Sigmoid colon (tissue), 6 donors: ENCODE measurements at regions not wholly inside any gene's neighbourhood (a gene's known extent, or its start where the extent isn't known, plus 50 kb on each side); places are given as distances from the start of the nearest gene placed in this dataset.
"Not testable (repeated sequence)": the region's sequence is repeated elsewhere in the genome, so short reads cannot be mapped to it uniquely, and the experiment has no call there.

Experiments used
- DNase-seq: peaks from one replicate; pipeline ENCODE4 v3.0.0-alpha.2; 2019
- H3K27ac ChIP-seq, 4 donors: fragments of 200-600 bp; sonication (generic); one replicate each; pipeline ENCODE4 v1.5.1; 2016 to 2019; ENCODE audit warnings: mild to moderate bottlenecking in 1 of 4
- H3K27me3 ChIP-seq, 3 donors: fragments of 200-600 bp; sonication (generic); one replicate each; pipeline ENCODE4 v1.5.1; 2019; ENCODE audit warnings: mild to moderate bottlenecking in 1 of 3
- H3K36me3 ChIP-seq, 4 donors: fragments of 200-600 bp; sonication (generic); one replicate each; pipeline ENCODE4 v1.5.1; 2016 to 2019
- H3K4me1 ChIP-seq, 4 donors: fragments of 200-600 bp; sonication (generic); one replicate each; pipeline ENCODE4 v1.5.1; 2017 to 2019
- H3K4me3 ChIP-seq, 4 donors: fragments of 200-600 bp; sonication (generic); one replicate each; pipeline ENCODE4 v1.5.1; 2017 to 2019; ENCODE audit warnings: mild to moderate bottlenecking in 2 of 4, moderate library complexity in 1 of 4
- H3K9me3 ChIP-seq, 4 donors: fragments of 200-600 bp in 3 of 4; sonication (generic) in 3 of 4; one replicate each; pipeline versions ENCODE4 v1.5.1 to v1.6.1; 2013 to 2019
- CTCF ChIP-seq, 4 experiments: fragments of 450-650 bp in 3 of 4; fragments of 200-600 bp in 1 of 4; IDR thresholded peaks; one replicate each; pipeline ENCODE4 v1.5.1; 2016 to 2019; ENCODE audit warnings: antibody characterized with exemption in 4 of 4, mild to moderate bottlenecking in 3 of 4, moderate library complexity in 2 of 4
- EP300 ChIP-seq, 4 donors: sonication (generic); formaldehyde crosslinking; IDR thresholded peaks; one replicate each; pipeline ENCODE4 v1.6.1; 2017; ENCODE audit warnings: antibody characterized with exemption in 4 of 4
- POLR2A ChIP-seq, 2 donors: fragments of 450-650 bp; IDR thresholded peaks; one replicate each; pipeline ENCODE4 v1.6.1; 2016; ENCODE audit warnings: antibody characterized with exemption in 2 of 2, mild to moderate bottlenecking in 2 of 2, moderate library complexity in 2 of 2
- POLR2AphosphoS5 ChIP-seq, 4 donors: sonication (generic); formaldehyde crosslinking; IDR thresholded peaks; one replicate each; pipeline ENCODE4 v1.6.1; 2017; ENCODE audit warnings: antibody characterized with exemption in 4 of 4
- WGBS, 2 donors: extraction: QIAGEN DNeasy Blood & Tissue Kit; methylation state at CpG; one replicate each; pipeline ENCODE4 v1.1.7; 2013; 5-methylcytosine and 5-hydroxymethylcytosine counted together
- intact Hi-C: fragments of 100-400 bp; cut with DNase I; formaldehyde crosslinking; loops from one replicate; pipeline ENCODE4 v1.15.1; 2023
- donor health status: healthy with polysubstance abuse.
- donor health status: healthy.

- 66 to 84% methylated on average over 9 of the region's 9 CpGs for WGBS, 2 donors
- H3K36me3 ChIP-seq: no peaks in the 10 kb centered on the region
- no peaks in the 10 kb centered on the region for H3K27me3 ChIP-seq
- H3K27ac ChIP-seq: no peak overlapping the region
- no peaks in the 10 kb centered on the region for H3K9me3 ChIP-seq
- DNase-seq: no peak
- no peaks in the 10 kb centered on the region for H3K4me1 ChIP-seq
- intact Hi-C loops: no loop called here
- TF ChIP-seq EP300 (IDR thresholded peaks at IDR 0.05): no peak
- TF ChIP-seq POLR2AphosphoS5 (IDR thresholded peaks at IDR 0.05): no peak
- TF ChIP-seq POLR2A (IDR thresholded peaks at IDR 0.05): no peak
- TF ChIP-seq CTCF (IDR thresholded peaks at IDR 0.05): no peak
- H3K4me3 ChIP-seq: no peak overlapping the region
These were observed 181.3 kb downstream of the TMEM114 start for GRCh38 chr16:8408855-8409567.

GRCh38 chr16:8407351-8407750, 183.0 kb downstream of the TMEM114 start:
- no peak for DNase-seq
- intact Hi-C loops: no loop called here

GRCh38 chr16:8403978-8404749, 186.1 kb downstream of the TMEM114 start:
- no peak for DNase-seq
- Histone ChIP-seq H3K4me3 (no peak overlapping the region), H3K36me3 (no peaks in the 10 kb centered on the region), H3K27ac (no peak overlapping the region), H3K27me3 (no peaks in the 10 kb centered on the region), H3K4me1 (no peaks in the 10 kb centered on the region), H3K9me3 (no peaks in the 10 kb centered on the region)
- 75 to 89% methylated on average over 13 of the region's 13 CpGs for WGBS, 2 donors
- no peak for TF ChIP-seq CTCF (IDR thresholded peaks at IDR 0.05)
- no peak for TF ChIP-seq POLR2AphosphoS5 (IDR thresholded peaks at IDR 0.05)
- no peak for TF ChIP-seq POLR2A (IDR thresholded peaks at IDR 0.05)
- no peak for TF ChIP-seq EP300 (IDR thresholded peaks at IDR 0.05)
- intact Hi-C loops: no loop called here

More at GRCh38 chr16:8407351-8407750, 183.0 kb downstream of the TMEM114 start:
- Histone ChIP-seq H3K9me3 (no peaks in the 10 kb centered on the region), H3K27ac (no peak overlapping the region), H3K4me1 (no peaks in the 10 kb centered on the region), H3K4me3 (no peak overlapping the region), H3K36me3 (no peaks in the 10 kb centered on the region), H3K27me3 (no peaks in the 10 kb centered on the region)
- WGBS, 2 donors: 86 to 90% methylated on average over 3 of the region's 3 CpGs
- TF ChIP-seq POLR2A (IDR thresholded peaks at IDR 0.05): no peak

GRCh38 chr16:8402981-8403843, 187.1 kb downstream of the TMEM114 start:
- Histone ChIP-seq H3K27ac (no peak overlapping the region), H3K9me3 (no peaks in the 10 kb centered on the region), H3K36me3 (no peaks in the 10 kb centered on the region), H3K4me3 (no peak overlapping the region), H3K27me3 (no peaks in the 10 kb centered on the region), H3K4me1 (no peaks in the 10 kb centered on the region)
- intact Hi-C loops: no loop called here
- TF ChIP-seq POLR2A (IDR thresholded peaks at IDR 0.05): no peak
- DNase-seq: no peak
- WGBS, 2 donors: 22 to 66% methylated on average over 11 of the region's 11 CpGs

- 17 to 61% methylated on average over 6 of the region's 6 CpGs for WGBS, 2 donors
- intact Hi-C loops: not testable (repeated sequence)
These were observed 189.6 kb downstream of the TMEM114 start for GRCh38 chr16:8400683-8401082.

GRCh38 chr16:8398548-8398947, 191.8 kb downstream of the TMEM114 start:
- H3K27ac ChIP-seq: no peak overlapping the region
- no peaks in the 10 kb centered on the region for H3K36me3 ChIP-seq
- TF ChIP-seq CTCF (IDR thresholded peaks at IDR 0.05) (no peak), POLR2A (IDR thresholded peaks at IDR 0.05) (no peak), EP300 (IDR thresholded peaks at IDR 0.05) (no peak), POLR2AphosphoS5 (IDR thresholded peaks at IDR 0.05) (no peak)
- H3K9me3 ChIP-seq: no peaks in the 10 kb centered on the region
- H3K4me3 ChIP-seq: no peak overlapping the region
- H3K27me3 ChIP-seq: no peaks in the 10 kb centered on the region
- intact Hi-C loops: no loop called here
- 91 to 93% methylated on average over 2 of the region's 2 CpGs for WGBS, 2 donors
- no peaks in the 10 kb centered on the region for H3K4me1 ChIP-seq
- no peak for DNase-seq

More at GRCh38 chr16:8400683-8401082, 189.6 kb downstream of the TMEM114 start:
- not testable (repeated sequence) for H3K4me1 ChIP-seq, DNase-seq, H3K9me3 ChIP-seq, H3K27me3 ChIP-seq, H3K27ac ChIP-seq, H3K4me3 ChIP-seq, H3K36me3 ChIP-seq
